ENCODE measurements at regions not wholly inside any gene's neighbourhood (a gene's known extent, or its start where the extent isn't known, plus 50 kb on each side); places are given as distances from the start of the nearest gene placed in this dataset.

GRCh38 chr1:163897412-163898155 is 575.8 kb downstream of the NUF2 start:
- TF ChIP-seq GATA2 (IDR thresholded peaks at IDR 0.05; ENCODE audit: low read depth, low read length), result no peak
- no peak for TF ChIP-seq GATA3 (IDR thresholded peaks at IDR 0.05; ENCODE audit: low read depth, low read length)
